ENCODE measurements at regions not wholly inside any gene's neighbourhood (a gene's known extent, or its start where the extent isn't known, plus 50 kb on each side); places are given as distances from the start of the nearest gene placed in this dataset.

GRCh38 chr6:71537717-71538116 is 249.1 kb downstream of the OGFRL1 start:
- intact Hi-C loops (cut with micrococcal nuclease) = no loop called here
- Histone ChIP-seq H4K20me1 (replicated peaks; ENCODE audit: control insufficient read depth, extremely low read depth, insufficient read depth, low read length) (no peaks in the 10 kb centered on the region), H2AFZ (ENCODE audit: low read depth, low read length) (no peak overlapping the region), H3K4me2 (ENCODE audit: insufficient read depth, low read length) (no peak overlapping the region), H3K79me2 (ENCODE audit: control insufficient read depth, insufficient read depth, low read length) (no peaks in the 10 kb centered on the region), H3K9ac (replicated peaks; ENCODE audit: extremely low read depth, insufficient read depth, low read length) (no peak overlapping the region), H3K36me3 (ENCODE audit: control insufficient read depth in 2 of 2, extremely low read depth in 1 of 2, insufficient read depth in 2 of 2, low read length in 2 of 2) (no peaks in the 10 kb centered on the region), H3K4me3 (replicated peaks in 1 of 3; ENCODE audit: insufficient read depth in 1 of 3, low read depth in 1 of 3, low read length in 3 of 3) (no peak overlapping the region), H3K27me3 (ENCODE audit: control insufficient read depth in 2 of 2, insufficient read depth in 2 of 2, low read length in 2 of 2) (peaks cover 9 to 21% of the 10 kb centered on the region in 2 experiments), H3K27ac (ENCODE audit: insufficient read depth, low read depth, low read length) (no peak overlapping the region), H3K9me1 (replicated peaks; ENCODE audit: control insufficient read depth, extremely low read depth, insufficient read depth, low read length) (no peaks in the 10 kb centered on the region), H3K4me1 (ENCODE audit: control insufficient read depth, extremely low read depth, insufficient read depth, low read length) (no peaks in the 10 kb centered on the region), H3K9me3 (replicated peaks; ENCODE audit: control insufficient read depth, insufficient read depth, low read length) (no peaks in the 10 kb centered on the region)
- FAIRE-seq = no peak
- no peak for TF ChIP-seq JUN (IDR thresholded peaks at IDR 0.05; ENCODE audit: borderline replicate concordance, insufficient read depth, insufficient read length, low read depth)
- TF ChIP-seq MAX (IDR thresholded peaks at IDR 0.05; ENCODE audit: insufficient read depth, insufficient read length) = no peak
- TF ChIP-seq POLR2A (IDR thresholded peaks at IDR 0.05; ENCODE audit: low read depth, low read length) = no peak
- TF ChIP-seq CTCF (IDR thresholded peaks at IDR 0.05; ENCODE audit: extremely low read depth in 1 of 2, insufficient read depth in 1 of 2, low read depth in 1 of 2, low read length in 2 of 2) = no peak
- no peak for TF ChIP-seq EZH2 (IDR thresholded peaks at IDR 0.05; ENCODE audit: borderline replicate concordance, low read depth, low read length, severe bottlenecking)
- no peak for TF ChIP-seq POLR2AphosphoS5 (IDR thresholded peaks at IDR 0.05; ENCODE audit: insufficient read depth, low read depth, low read length)
- no peak for TF ChIP-seq GATA2 (IDR thresholded peaks at IDR 0.05; ENCODE audit: insufficient read depth, insufficient read length, low read depth, low read length)
- no peak for TF ChIP-seq MYC (IDR thresholded peaks at IDR 0.05; ENCODE audit: low read depth, low read length)
- TF ChIP-seq FOS (IDR thresholded peaks at IDR 0.05; ENCODE audit: borderline replicate concordance, insufficient read depth, low read length) = no peak
- no peak for DNase-seq (ENCODE audit: low read depth, low spot score)
- dilution Hi-C loops (cut with MboI; ENCODE audit: extremely low pct_ligation_motif_present, low sequenced_read_pairs) = no loop called here
- ChIA-PET CTCF (interaction anchor here (1.3 to 3.2 kb wide), 2 partner anchors 13 to 546 kb away, joined by 3 to 13 read pairs; no protein-coding TSS in a partner anchor), POLR2A (no interaction called here)
- no TSS peak for BruUV-seq (replicated peaks)
